ENCODE measurements at regions not wholly inside any gene's neighbourhood (a gene's known extent, or its start where the extent isn't known, plus 50 kb on each side); places are given as distances from the start of the nearest gene placed in this dataset.
A peak's percentile ranks its signal among the peaks of the same experiment; 100 is the strongest.

DNA sequence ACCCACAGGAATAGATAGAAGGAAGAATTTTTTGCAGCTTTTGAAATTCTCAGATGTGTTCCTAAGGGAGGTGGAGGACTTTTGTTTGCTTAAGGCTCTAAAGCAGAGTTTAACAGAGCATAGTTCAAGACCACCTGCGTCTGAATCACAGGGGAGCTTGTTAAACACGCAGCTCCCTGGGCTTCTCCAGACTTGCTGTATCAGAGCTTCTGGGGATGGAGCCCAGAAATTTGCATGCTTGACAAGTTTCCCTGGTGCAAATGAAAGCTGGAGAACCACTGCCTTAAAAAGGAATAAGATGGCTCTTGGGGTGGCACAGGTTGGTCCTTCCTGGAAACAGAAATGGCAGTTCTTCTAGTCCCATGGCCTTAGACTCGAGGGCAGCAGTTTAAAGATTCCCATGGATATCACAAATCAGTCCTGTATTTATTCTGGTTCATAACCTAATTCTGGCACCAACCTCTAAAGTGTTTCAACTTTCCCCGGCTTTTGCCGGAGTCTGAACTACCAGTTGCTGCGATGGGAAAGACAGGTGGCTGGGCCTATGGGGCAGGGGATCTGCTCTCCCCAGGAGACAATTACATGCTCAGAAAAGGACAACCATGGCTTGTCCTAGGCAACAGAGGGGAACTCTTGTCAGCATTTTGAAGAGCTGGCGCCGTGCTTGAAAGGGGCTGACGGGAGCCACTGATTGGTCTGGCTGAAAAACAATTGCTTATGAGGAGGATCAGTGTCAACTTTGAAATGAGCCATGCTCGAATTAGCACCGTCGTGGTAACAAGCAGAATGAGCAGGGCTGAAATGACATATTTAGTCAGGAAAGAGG is 599.6 kb downstream of the CCDC171 start:
- Mint-ChIP-seq H3K9me3 (peaks cover 0 to 3% (median 0%) of the 10 kb centered on the region in 3 donors), H3K27ac (no peak overlapping the region), H3K27me3 (peaks cover 3 to 22% of the 10 kb centered on the region in 2 donors), H3K4me1 (peaks cover 9 to 10% (median 10%) of the 10 kb centered on the region in 3 donors), H3K4me3 (no peak overlapping the region), H3K36me3 (no peaks in the 10 kb centered on the region)
- WGBS (ENCODE audit: insufficient coverage) = 83% methylated on average over 9 of the region's 12 CpGs
- Histone ChIP-seq H3K9me3 (no peaks in the 10 kb centered on the region), H3K27ac (ENCODE audit: low read length) (no peak overlapping the region), H3K4me3 (ENCODE audit: control insufficient read depth in 1 of 2, extremely low read depth in 1 of 2, low read length in 1 of 2) (no peak overlapping the region), H3K36me3 (ENCODE audit: control insufficient read depth in 2 of 2, extremely low read depth in 1 of 2, insufficient read depth in 1 of 2, low read length in 1 of 2) (no peaks in the 10 kb centered on the region), H3K4me1 (ENCODE audit: control insufficient read depth in 1 of 2, extremely low read depth in 1 of 2, insufficient read depth in 2 of 2, low read length in 2 of 2) (peaks cover 2 to 4% of the 10 kb centered on the region in 2 experiments), H3K27me3 (replicated peaks in 1 of 2; ENCODE audit: control insufficient read depth in 2 of 2, extremely low read depth in 1 of 2, insufficient read depth in 2 of 2, low read length in 1 of 2) (peaks cover 0 to 7% of the 10 kb centered on the region in 2 experiments)
- DNase-seq = no peak
- CTCF ChIA-PET = no interaction called here
- no peak for ATAC-seq (replicated peaks in 1 of 4)
- POLR2A ChIA-PET = no interaction called here

DNA sequence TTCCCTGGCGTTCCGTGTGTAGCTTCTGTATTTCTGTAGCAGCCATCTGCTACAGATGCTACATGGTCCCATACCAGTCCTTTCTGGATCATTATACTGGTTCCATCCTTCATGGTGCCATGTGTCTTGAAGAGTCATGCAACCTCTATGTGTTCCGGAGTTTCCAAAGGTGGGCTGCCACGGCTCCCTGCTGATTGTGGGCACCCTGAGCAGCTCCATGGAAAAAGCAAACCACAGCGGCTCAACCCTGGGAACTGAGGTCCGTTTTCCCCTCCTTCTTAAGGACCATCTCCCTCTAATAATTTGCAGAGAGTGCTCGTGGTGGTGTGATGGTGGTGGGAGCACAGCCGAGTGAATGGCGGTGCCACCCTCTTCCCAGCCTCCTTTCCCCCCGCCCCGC is 600.4 kb downstream of the CCDC171 start:
- Mint-ChIP-seq H3K9me3 (peaks cover 0 to 3% (median 0%) of the 10 kb centered on the region in 3 donors), H3K4me1 (peaks cover 9 to 10% (median 10%) of the 10 kb centered on the region in 3 donors), H3K36me3 (no peaks in the 10 kb centered on the region), H3K27me3 (peaks cover 3 to 22% of the 10 kb centered on the region in 2 donors), H3K27ac (no peak overlapping the region), H3K4me3 (no peak overlapping the region)
- 86% methylated on average over 4 of the region's 11 CpGs for WGBS (ENCODE audit: insufficient coverage)
- H3K27me3 ChIP-seq (replicated peaks in 1 of 2; ENCODE audit: control insufficient read depth in 2 of 2, extremely low read depth in 1 of 2, insufficient read depth in 2 of 2, low read length in 1 of 2) = peaks cover 0 to 5% of the 10 kb centered on the region in 2 experiments
- DNase-seq = no peak
- H3K27ac ChIP-seq (ENCODE audit: low read length) = no peak overlapping the region
- ChIA-PET POLR2A (no interaction called here), CTCF (no interaction called here)
- no peaks in the 10 kb centered on the region for H3K9me3 ChIP-seq
- H3K4me1 ChIP-seq (ENCODE audit: control insufficient read depth in 1 of 2, extremely low read depth in 1 of 2, insufficient read depth in 2 of 2, low read length in 2 of 2) = peaks cover 2 to 4% of the 10 kb centered on the region in 2 experiments
- H3K36me3 ChIP-seq (ENCODE audit: control insufficient read depth in 2 of 2, extremely low read depth in 1 of 2, insufficient read depth in 1 of 2, low read length in 1 of 2) = no peaks in the 10 kb centered on the region
- no peak for ATAC-seq (replicated peaks in 1 of 4)
- no peak overlapping the region for H3K4me3 ChIP-seq (ENCODE audit: control insufficient read depth in 1 of 2, extremely low read depth in 1 of 2, low read length in 1 of 2)

GRCh38 chr9:16153741-16154140 is 600.9 kb downstream of the CCDC171 start:
- CTCF ChIA-PET = no interaction called here
- Histone ChIP-seq H3K4me1 (ENCODE audit: control insufficient read depth in 1 of 2, extremely low read depth in 1 of 2, insufficient read depth in 2 of 2, low read length in 2 of 2) (peaks cover 2 to 4% of the 10 kb centered on the region in 2 experiments), H3K4me3 (ENCODE audit: control insufficient read depth in 1 of 2, extremely low read depth in 1 of 2, low read length in 1 of 2) (no peak overlapping the region), H3K27ac (ENCODE audit: low read length) (no peak overlapping the region), H3K36me3 (ENCODE audit: control insufficient read depth in 2 of 2, extremely low read depth in 1 of 2, insufficient read depth in 1 of 2, low read length in 1 of 2) (no peaks in the 10 kb centered on the region), H3K27me3 (replicated peaks in 1 of 2; ENCODE audit: control insufficient read depth in 2 of 2, extremely low read depth in 1 of 2, insufficient read depth in 2 of 2, low read length in 1 of 2) (peaks cover 0 to 5% of the 10 kb centered on the region in 2 experiments), H3K9me3 (no peaks in the 10 kb centered on the region)
- no peak for ATAC-seq (replicated peaks in 1 of 4)
- no peak for DNase-seq
- Mint-ChIP-seq H3K4me1 (peaks cover 9 to 10% (median 10%) of the 10 kb centered on the region in 3 donors), H3K9me3 (peaks cover 0 to 3% (median 0%) of the 10 kb centered on the region in 3 donors), H3K27me3 (peaks cover 3 to 22% of the 10 kb centered on the region in 2 donors), H3K4me3 (no peak overlapping the region), H3K36me3 (no peaks in the 10 kb centered on the region), H3K27ac (no peak overlapping the region)
- POLR2A ChIA-PET = no interaction called here
- WGBS (ENCODE audit: insufficient coverage) = no CpG with 5 or more reads among the region's 2 CpGs

DNA sequence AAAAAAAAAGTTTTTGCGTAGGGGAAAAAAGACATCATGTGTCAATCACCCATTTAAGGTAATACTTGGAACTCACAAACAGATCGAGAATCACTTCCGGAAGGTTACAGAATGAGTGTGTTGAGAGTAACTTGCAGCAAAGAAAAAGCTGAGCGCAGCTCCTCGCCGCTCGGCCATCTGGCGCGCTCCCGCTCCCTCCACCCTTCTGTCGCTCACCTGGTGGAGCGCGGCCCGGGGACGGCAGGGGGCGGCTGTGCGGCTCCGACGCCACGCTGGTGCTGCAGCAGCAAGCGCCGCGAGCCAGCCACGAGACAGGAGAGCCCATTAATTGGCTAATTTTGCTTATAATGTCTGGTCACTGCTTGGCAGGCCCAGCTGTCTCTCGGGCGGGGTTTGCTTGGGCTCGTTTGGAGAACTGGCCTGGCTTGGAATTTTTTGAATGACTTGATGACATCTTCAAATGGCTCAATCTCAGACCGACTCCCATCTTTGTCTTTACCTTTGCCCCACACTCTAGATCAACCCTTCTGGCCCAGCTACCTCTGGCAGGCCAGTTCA is 601.8 kb downstream of the CCDC171 start:
- Mint-ChIP-seq H3K4me1 (peaks cover 9 to 10% (median 10%) of the 10 kb centered on the region in 3 donors), H3K27ac (no peak overlapping the region), H3K27me3 (peaks cover 3 to 19% of the 10 kb centered on the region in 2 donors), H3K4me3 (peak overlapping the region in 2 of 3 donors; percentile 3 to 54), H3K36me3 (no peaks in the 10 kb centered on the region), H3K9me3 (no peaks in the 10 kb centered on the region)
- Histone ChIP-seq H3K36me3 (ENCODE audit: control insufficient read depth in 2 of 2, extremely low read depth in 1 of 2, insufficient read depth in 1 of 2, low read length in 1 of 2) (no peaks in the 10 kb centered on the region), H3K4me1 (ENCODE audit: control insufficient read depth in 1 of 2, extremely low read depth in 1 of 2, insufficient read depth in 2 of 2, low read length in 2 of 2) (peaks cover 2 to 4% of the 10 kb centered on the region in 2 experiments), H3K4me3 (ENCODE audit: control insufficient read depth in 1 of 2, extremely low read depth in 1 of 2, low read length in 1 of 2) (peak overlapping the region in 1 of 2 donors; percentile 29), H3K27ac (ENCODE audit: low read length) (no peak overlapping the region), H3K9me3 (no peaks in the 10 kb centered on the region), H3K27me3 (replicated peaks in 1 of 2; ENCODE audit: control insufficient read depth in 2 of 2, extremely low read depth in 1 of 2, insufficient read depth in 2 of 2, low read length in 1 of 2) (peaks cover 0 to 5% of the 10 kb centered on the region in 2 experiments)
- CTCF ChIA-PET = no interaction called here
- ATAC-seq (replicated peaks in 1 of 4) (peak; percentile 12 to 80 (median 58)), DNase-seq (peak in 18 of 35 experiments; percentile 1 to 47 (median 12))
- POLR2A ChIA-PET = no interaction called here
- WGBS (ENCODE audit: insufficient coverage) = 7% methylated on average over 24 of the region's 28 CpGs

GRCh38 chr9:16155878-16156277 is 603.0 kb downstream of the CCDC171 start:
- Histone ChIP-seq H3K27me3 (replicated peaks in 1 of 2; ENCODE audit: control insufficient read depth in 2 of 2, extremely low read depth in 1 of 2, insufficient read depth in 2 of 2, low read length in 1 of 2) (peaks cover 0 to 5% of the 10 kb centered on the region in 2 experiments), H3K9me3 (no peaks in the 10 kb centered on the region), H3K4me1 (ENCODE audit: control insufficient read depth in 1 of 2, extremely low read depth in 1 of 2, insufficient read depth in 2 of 2, low read length in 2 of 2) (peaks cover 2 to 4% of the 10 kb centered on the region in 2 experiments), H3K4me3 (ENCODE audit: control insufficient read depth in 1 of 2, extremely low read depth in 1 of 2, low read length in 1 of 2) (no peak overlapping the region), H3K27ac (ENCODE audit: low read length) (no peak overlapping the region), H3K36me3 (ENCODE audit: control insufficient read depth in 2 of 2, extremely low read depth in 1 of 2, insufficient read depth in 1 of 2, low read length in 1 of 2) (no peaks in the 10 kb centered on the region)
- no peak for DNase-seq
- POLR2A ChIA-PET = no interaction called here
- Mint-ChIP-seq H3K36me3 (no peaks in the 10 kb centered on the region), H3K4me1 (peaks cover 9 to 10% (median 10%) of the 10 kb centered on the region in 3 donors), H3K27me3 (peaks cover 3 to 19% of the 10 kb centered on the region in 2 donors), H3K9me3 (no peaks in the 10 kb centered on the region), H3K4me3 (no peak overlapping the region), H3K27ac (no peak overlapping the region)
- CTCF ChIA-PET = no interaction called here
- ATAC-seq (replicated peaks in 1 of 4) = no peak
- WGBS (ENCODE audit: insufficient coverage) = 93% methylated on average over 3 of the region's 4 CpGs

GRCh38 chr9:16157216-16157615 is 604.4 kb downstream of the CCDC171 start:
- Histone ChIP-seq H3K27ac (ENCODE audit: low read length) (no peak overlapping the region), H3K36me3 (ENCODE audit: control insufficient read depth in 2 of 2, extremely low read depth in 1 of 2, insufficient read depth in 1 of 2, low read length in 1 of 2) (no peaks in the 10 kb centered on the region), H3K4me3 (ENCODE audit: control insufficient read depth in 1 of 2, extremely low read depth in 1 of 2, low read length in 1 of 2) (no peak overlapping the region), H3K4me1 (ENCODE audit: control insufficient read depth in 1 of 2, extremely low read depth in 1 of 2, insufficient read depth in 2 of 2, low read length in 2 of 2) (peaks cover 2 to 4% of the 10 kb centered on the region in 2 experiments), H3K9me3 (no peaks in the 10 kb centered on the region), H3K27me3 (replicated peaks in 1 of 2; ENCODE audit: control insufficient read depth in 2 of 2, extremely low read depth in 1 of 2, insufficient read depth in 2 of 2, low read length in 1 of 2) (peaks cover 0 to 5% of the 10 kb centered on the region in 2 experiments)
- 100% methylated on average over 2 of the region's 3 CpGs for WGBS (ENCODE audit: insufficient coverage)
- Mint-ChIP-seq H3K36me3 (no peaks in the 10 kb centered on the region), H3K27ac (no peak overlapping the region), H3K27me3 (peaks cover 3 to 22% of the 10 kb centered on the region in 2 donors), H3K9me3 (peaks cover 0 to 4% (median 0%) of the 10 kb centered on the region in 3 donors), H3K4me3 (no peak overlapping the region), H3K4me1 (peaks cover 9 to 10% (median 10%) of the 10 kb centered on the region in 3 donors)
- DNase-seq (no peak), ATAC-seq (replicated peaks in 1 of 4) (no peak)
- ChIA-PET CTCF (no interaction called here), POLR2A (no interaction called here)
